GM23248 (cell line): ENCODE measurements at regions not wholly inside any gene's neighbourhood (a gene's known extent, or its start where the extent isn't known, plus 50 kb on each side); places are given as distances from the start of the nearest gene placed in this dataset.

ENCODE experiments used
- EZH2 ChIP-seq: fragments of 200-600 bp; sonication (generic); IDR thresholded peaks from 2 replicates; pipeline ENCODE4 v1.6.1; 2018; ENCODE audit warnings: antibody characterized with exemption, mild to moderate bottlenecking; ENCODE audit not compliant: insufficient read depth, poor library complexity, severe bottlenecking
- EZH2phosphoT487 ChIP-seq: fragments of 200-600 bp; sonication (generic); IDR thresholded peaks from 2 replicates; pipeline ENCODE4 v1.6.1; 2018; ENCODE audit warnings: antibody characterized with exemption, moderate library complexity, mild to moderate bottlenecking, low read depth; ENCODE audit not compliant: insufficient read depth

DNA sequence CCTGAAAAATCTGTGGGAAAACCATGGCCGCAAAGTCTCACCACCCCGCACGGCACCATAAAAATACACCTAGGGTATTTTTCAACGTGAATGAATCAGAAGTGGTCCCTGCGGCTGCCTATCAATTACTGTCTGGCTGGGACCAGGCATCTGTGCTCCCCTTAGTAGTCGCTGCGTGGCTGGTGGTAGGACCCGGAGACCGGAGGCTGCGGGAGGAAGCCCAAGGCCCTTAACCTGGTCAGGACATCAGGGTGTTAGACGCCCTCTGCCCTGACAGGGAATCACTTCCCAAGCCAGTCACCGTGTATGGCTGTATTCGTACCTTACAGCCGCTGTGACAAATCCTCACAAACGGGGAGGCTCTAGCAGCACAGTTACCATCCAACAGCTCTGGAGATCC lies 141.5 kb upstream of the PPP2R2D start:
- no peak for TF ChIP-seq EZH2phosphoT487
- no peak for TF ChIP-seq EZH2
